ENCODE measurements at regions not wholly inside any gene's neighbourhood (a gene's known extent, or its start where the extent isn't known, plus 50 kb on each side); places are given as distances from the start of the nearest gene placed in this dataset.
"Not testable (repeated sequence)": the region's sequence is repeated elsewhere in the genome, so short reads cannot be mapped to it uniquely, and the experiment has no call there.

DNA sequence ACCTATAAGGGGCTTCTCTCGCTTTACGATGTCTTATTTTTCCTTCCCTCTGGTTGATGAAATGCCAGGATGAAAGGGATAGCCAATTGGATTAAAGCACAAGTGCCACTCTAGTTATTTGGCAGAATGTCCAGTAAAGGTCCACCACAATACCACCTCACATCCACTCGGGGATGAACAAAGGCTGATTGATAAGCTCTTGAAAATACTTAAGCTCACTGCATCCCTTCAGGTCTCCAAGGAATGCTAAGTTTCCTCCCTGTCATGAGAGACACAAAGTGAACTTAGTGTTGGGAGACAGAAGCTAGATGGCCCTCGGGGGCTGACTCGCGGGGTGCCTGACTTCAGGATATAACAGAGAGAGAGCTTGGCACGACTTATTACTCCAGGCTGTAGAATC, 185.9 kb upstream of the ZNF644 start:
- not testable (repeated sequence) for DNase-seq

GRCh38 chr1:91204150-91204549, 182.3 kb upstream of the ZNF644 start:
- DNase-seq, result not testable (repeated sequence)

DNA sequence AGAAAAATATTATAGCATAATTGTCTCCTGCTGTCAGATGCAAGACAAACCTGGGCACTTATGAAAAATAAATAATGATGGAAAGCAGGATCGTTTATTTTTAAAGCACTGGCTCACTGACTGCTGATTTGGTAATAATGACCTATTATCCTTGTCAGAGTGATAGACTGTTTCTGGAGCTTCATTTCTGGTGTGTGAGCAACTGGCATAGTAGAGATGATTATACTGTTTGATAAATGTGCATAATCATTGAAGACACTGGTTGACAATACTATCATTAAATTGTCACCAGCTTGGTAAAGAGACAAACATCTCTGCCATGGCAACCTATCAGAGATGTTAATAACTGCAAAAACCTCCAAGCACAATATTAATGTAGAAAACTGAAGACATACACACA, 179.9 kb upstream of the ZNF644 start:
- DNase-seq, result no peak

- DNase-seq, result no peak
Observed at GRCh38 chr1:91201176-91201575, 179.3 kb upstream of the ZNF644 start.

GRCh38 chr1:91200675-91201074, 178.8 kb upstream of the ZNF644 start:
- no peak for DNase-seq

- no peak for DNase-seq
Observed at GRCh38 chr1:91199988-91200387, 178.2 kb upstream of the ZNF644 start.

- DNase-seq, result no peak
Observed at GRCh38 chr1:91190996-91191395, 169.2 kb upstream of the ZNF644 start.

- DNase-seq, result no peak
Observed at GRCh38 chr1:91189096-91189495, 167.3 kb upstream of the ZNF644 start.

GRCh38 chr1:91182807-91183206, 161.0 kb upstream of the ZNF644 start:
- not testable (repeated sequence) for DNase-seq

GRCh38 chr1:91176250-91176649, 154.4 kb upstream of the ZNF644 start:
- DNase-seq, result no peak

GRCh38 chr1:91174734-91175133, 152.9 kb upstream of the ZNF644 start:
- no peak for DNase-seq

GRCh38 chr1:91173346-91173890, 151.6 kb upstream of the ZNF644 start:
- peak; percentile 49 for DNase-seq

- no peak for DNase-seq
Observed at GRCh38 chr1:91172541-91172940, 150.7 kb upstream of the ZNF644 start.

DNA sequence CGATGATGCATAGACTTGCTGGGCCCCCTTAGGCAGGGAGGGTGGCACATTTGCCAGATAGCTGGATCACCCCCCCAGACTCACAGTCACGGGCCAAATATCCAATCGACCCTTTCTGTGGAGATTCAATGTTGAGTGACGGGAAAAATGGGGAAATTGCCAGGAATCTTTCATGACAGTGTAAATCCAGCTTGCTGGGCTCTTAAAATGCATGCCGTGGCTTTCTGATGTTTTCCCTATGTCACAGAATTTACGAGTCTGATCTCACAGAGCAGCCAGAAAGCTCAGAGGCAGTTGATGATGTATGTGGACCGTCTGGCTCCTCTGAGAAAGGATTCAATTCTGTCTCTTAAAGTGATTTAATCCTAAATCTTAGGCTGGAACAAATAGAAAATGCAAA, 150.1 kb upstream of the ZNF644 start:
- DNase-seq, result no peak

GRCh38 chr1:91170571-91170970, 148.7 kb upstream of the ZNF644 start:
- no peak for DNase-seq

GRCh38 chr1:91166106-91166712, 144.4 kb upstream of the ZNF644 start:
- peak; percentile 63 for DNase-seq

DNA sequence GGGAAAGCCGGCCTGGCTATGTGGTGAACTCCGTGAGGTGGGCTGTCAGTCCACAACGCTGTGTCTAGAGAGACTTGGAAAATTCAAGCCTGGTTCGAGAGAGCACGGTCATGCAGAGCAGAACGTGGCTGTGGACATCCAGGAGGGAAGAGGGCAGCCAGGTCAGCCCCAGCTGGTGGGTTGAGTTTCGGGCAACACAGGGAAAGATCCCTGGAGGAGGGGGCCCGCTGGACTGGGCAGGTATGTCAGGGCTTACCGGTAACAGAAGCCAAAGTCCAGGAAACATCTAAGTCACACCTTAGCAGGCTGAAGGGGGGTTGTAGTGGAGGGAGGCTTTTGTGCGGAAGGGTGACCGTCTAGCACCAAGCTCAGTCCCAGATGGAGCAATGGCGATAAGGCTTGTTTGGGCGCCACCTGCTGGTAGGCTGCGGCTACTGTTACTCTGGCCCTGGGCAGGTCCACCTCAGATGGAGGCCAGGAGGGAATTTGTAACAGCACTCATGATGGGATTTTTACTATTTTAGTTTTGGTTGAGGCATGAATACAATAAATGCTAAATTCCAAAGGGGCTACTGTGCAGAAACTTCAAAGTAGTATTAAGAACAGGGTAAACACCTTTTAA, 143.3 kb upstream of the ZNF644 start:
- peak; percentile 68 for DNase-seq

GRCh38 chr1:91162613-91163012, 140.8 kb upstream of the ZNF644 start:
- no peak for DNase-seq

GRCh38 chr1:91161749-91162148, 139.9 kb upstream of the ZNF644 start:
- DNase-seq, result no peak

- no peak for DNase-seq
Observed at GRCh38 chr1:91161166-91161565, 139.3 kb upstream of the ZNF644 start.

- no peak for DNase-seq
Observed at GRCh38 chr1:91160363-91161075, 138.7 kb upstream of the ZNF644 start.

- no peak for DNase-seq
Observed at GRCh38 chr1:91153341-91153740, 131.5 kb upstream of the ZNF644 start.

GRCh38 chr1:91152331-91152730, 130.5 kb upstream of the ZNF644 start:
- no peak for DNase-seq

GRCh38 chr1:91151702-91152101, 129.9 kb upstream of the ZNF644 start:
- DNase-seq, result no peak

Data from NCI-H345 (cell line).